ENCODE measurements at regions not wholly inside any gene's neighbourhood (a gene's known extent, or its start where the extent isn't known, plus 50 kb on each side); places are given as distances from the start of the nearest gene placed in this dataset.

GRCh38 chr15:97215629-97216028 is 744.9 kb upstream of the ARRDC4 start:
- ATAC-seq = no peak
- TF ChIP-seq ZNF8 (CRISPR knock-in tag; IDR thresholded peaks at IDR 0.05) = no peak
- no peak for TF ChIP-seq RARB (CRISPR knock-in tag; IDR thresholded peaks at IDR 0.05)
- TF ChIP-seq TSHZ2 (CRISPR knock-in tag; IDR thresholded peaks at IDR 0.05) = no peak
- no peak for TF ChIP-seq PATZ1 (CRISPR knock-in tag; IDR thresholded peaks at IDR 0.05; ENCODE audit: borderline replicate concordance)
- TF ChIP-seq PPARA (CRISPR knock-in tag; IDR thresholded peaks at IDR 0.05; ENCODE audit: borderline replicate concordance) = no peak
- no peak for TF ChIP-seq ZFP3 (CRISPR knock-in tag; IDR thresholded peaks at IDR 0.05)
- no peak for TF ChIP-seq ISL1 (CRISPR knock-in tag; IDR thresholded peaks at IDR 0.05)

- ATAC-seq = no peak
- TF ChIP-seq ZFP3 (CRISPR knock-in tag; IDR thresholded peaks at IDR 0.05) (no peak), ESRRG (CRISPR knock-in tag; IDR thresholded peaks at IDR 0.05) (no peak), BACH2 (CRISPR knock-in tag; IDR thresholded peaks at IDR 0.05; ENCODE audit: borderline replicate concordance) (no peak)
These were observed 736.3 kb upstream of the ARRDC4 start for GRCh38 chr15:97224191-97224641.

- ATAC-seq = peak; percentile 67
- TF ChIP-seq PATZ1 (CRISPR knock-in tag; IDR thresholded peaks at IDR 0.05; ENCODE audit: borderline replicate concordance) (no peak), GLIS3 (CRISPR knock-in tag; IDR thresholded peaks at IDR 0.05) (no peak), ZNF565 (CRISPR knock-in tag; conservative IDR thresholded peaks at IDR 0.05; ENCODE audit: low read depth) (no peak), CSDC2 (CRISPR knock-in tag; IDR thresholded peaks at IDR 0.05) (no peak), ARNTL (CRISPR knock-in tag; IDR thresholded peaks at IDR 0.05; ENCODE audit: borderline replicate concordance, low read depth) (no peak), POU6F1 (CRISPR knock-in tag; IDR thresholded peaks at IDR 0.05; ENCODE audit: borderline replicate concordance, low read depth) (no peak), TSHZ2 (CRISPR knock-in tag; IDR thresholded peaks at IDR 0.05) (no peak), ZFP30 (CRISPR knock-in tag; IDR thresholded peaks at IDR 0.05) (no peak), SNAI2 (CRISPR knock-in tag; IDR thresholded peaks at IDR 0.05) (no peak), ZNF70 (CRISPR knock-in tag; IDR thresholded peaks at IDR 0.05) (no peak), BACH2 (CRISPR knock-in tag; IDR thresholded peaks at IDR 0.05; ENCODE audit: borderline replicate concordance) (no peak), TOX (CRISPR knock-in tag; IDR thresholded peaks at IDR 0.05; ENCODE audit: borderline replicate concordance) (no peak), RARB (CRISPR knock-in tag; IDR thresholded peaks at IDR 0.05) (no peak), ZC3H10 (CRISPR knock-in tag; IDR thresholded peaks at IDR 0.05) (no peak), ISL1 (CRISPR knock-in tag; IDR thresholded peaks at IDR 0.05) (no peak), ZFP3 (CRISPR knock-in tag; IDR thresholded peaks at IDR 0.05) (no peak), ZNF8 (CRISPR knock-in tag; IDR thresholded peaks at IDR 0.05) (no peak), ESRRG (CRISPR knock-in tag; IDR thresholded peaks at IDR 0.05) (no peak), TCF4 (CRISPR knock-in tag; IDR thresholded peaks at IDR 0.05; ENCODE audit: borderline replicate concordance) (no peak), CREB5 (CRISPR knock-in tag; IDR thresholded peaks at IDR 0.05; ENCODE audit: low read depth) (no peak)
These were observed 725.5 kb upstream of the ARRDC4 start for GRCh38 chr15:97234851-97235610.

Data from SK-N-SH treated with all-trans-retinoic acid at 6 μM for 48 hours (cell line).